IPS-NIHi7 (cell line): ENCODE measurements at regions not wholly inside any gene's neighbourhood (a gene's known extent, or its start where the extent isn't known, plus 50 kb on each side); places are given as distances from the start of the nearest gene placed in this dataset.
A peak's percentile ranks its signal among the peaks of the same experiment; 100 is the strongest.
"Not testable (repeated sequence)": the region's sequence is repeated elsewhere in the genome, so short reads cannot be mapped to it uniquely, and the experiment has no call there.

ENCODE experiments used
- DNase-seq: peaks from one replicate; pipeline ENCODE4 v3.0.0; 2012; ENCODE audit warnings: mixed read lengths; ENCODE audit errors: extremely low spot score

GRCh38 chrY:10958122-10958521, 1430.4 kb downstream of the TSPY10 start:
- not testable (repeated sequence) for DNase-seq

DNA sequence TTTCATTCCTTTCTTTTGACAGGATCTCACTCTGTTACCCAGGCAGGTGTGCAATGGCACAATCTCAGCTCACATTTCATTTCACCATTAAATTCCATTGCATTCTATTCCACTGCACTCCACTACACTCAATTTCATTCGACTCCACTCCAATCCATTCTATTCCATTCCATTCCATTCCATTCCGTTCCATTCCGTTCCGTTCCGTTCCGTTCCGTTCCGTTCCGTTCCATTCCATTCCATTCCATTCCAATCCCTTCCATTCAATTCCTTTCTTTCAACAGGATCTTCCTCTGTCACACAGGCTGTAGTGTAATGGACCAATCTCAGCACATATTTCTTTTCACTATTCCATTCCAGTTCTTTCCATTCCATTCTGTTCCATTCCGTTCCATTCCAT, 1445.7 kb downstream of the TSPY10 start:
- DNase-seq = no peak

DNA sequence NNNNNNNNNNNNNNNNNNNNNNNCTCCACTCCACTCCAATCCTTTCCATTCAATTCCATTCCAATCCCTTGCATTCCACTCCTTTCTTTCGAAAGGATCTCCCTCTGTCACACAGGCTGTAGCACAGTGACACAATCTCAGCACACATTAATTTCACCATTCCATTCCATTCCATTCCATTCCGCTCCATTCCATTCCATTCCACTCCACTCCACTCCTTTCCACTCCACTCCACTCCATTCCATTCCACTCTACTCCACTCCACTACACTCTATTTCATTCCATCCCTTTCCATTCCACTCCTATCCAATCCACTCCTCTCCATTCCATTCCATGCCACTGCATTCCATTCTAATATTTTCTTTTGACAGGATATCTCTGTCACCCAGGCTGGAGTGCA, 1459.0 kb downstream of the TSPY10 start:
- no peak for DNase-seq

- DNase-seq = no peak
These were observed 1459.9 kb downstream of the TSPY10 start for GRCh38 chrY:10987626-10988025.

DNA sequence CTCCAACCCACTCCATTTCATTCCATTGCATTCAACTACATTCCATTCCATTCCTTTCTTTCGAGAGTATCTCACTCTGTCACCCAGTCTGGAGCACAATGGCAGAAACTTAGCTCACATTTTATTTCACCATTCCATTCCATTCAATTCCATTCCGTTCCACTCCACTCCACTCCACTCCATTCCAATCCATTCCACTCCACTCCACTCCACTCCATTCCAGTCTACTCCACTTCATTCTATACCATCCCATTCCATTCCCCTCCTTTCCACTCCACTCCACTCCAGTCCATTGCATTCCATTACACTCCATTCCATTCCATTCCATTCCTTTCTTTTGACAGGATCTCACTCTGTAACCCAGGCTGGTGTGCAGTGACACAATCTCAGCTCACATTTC, 1466.3 kb downstream of the TSPY10 start:
- no peak for DNase-seq

DNA sequence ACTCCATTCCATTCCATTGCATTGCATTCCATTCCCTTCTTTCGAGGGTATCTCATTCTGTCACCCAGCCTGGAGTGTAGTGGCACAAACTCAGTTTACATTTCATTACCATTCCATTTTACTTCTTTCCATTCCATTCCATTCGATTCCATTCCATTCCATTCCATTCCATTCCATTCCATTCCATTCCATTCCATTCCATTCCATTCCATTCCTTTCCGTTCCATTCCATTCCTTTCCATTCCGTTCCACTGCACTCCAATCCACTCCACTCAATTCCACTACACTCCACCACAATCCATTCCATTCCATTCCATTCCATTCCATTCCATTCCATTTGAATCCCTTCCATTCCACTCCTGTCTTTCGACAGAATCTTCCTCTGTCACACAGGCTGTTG, 1472.0 kb downstream of the TSPY10 start:
- not testable (repeated sequence) for DNase-seq

DNA sequence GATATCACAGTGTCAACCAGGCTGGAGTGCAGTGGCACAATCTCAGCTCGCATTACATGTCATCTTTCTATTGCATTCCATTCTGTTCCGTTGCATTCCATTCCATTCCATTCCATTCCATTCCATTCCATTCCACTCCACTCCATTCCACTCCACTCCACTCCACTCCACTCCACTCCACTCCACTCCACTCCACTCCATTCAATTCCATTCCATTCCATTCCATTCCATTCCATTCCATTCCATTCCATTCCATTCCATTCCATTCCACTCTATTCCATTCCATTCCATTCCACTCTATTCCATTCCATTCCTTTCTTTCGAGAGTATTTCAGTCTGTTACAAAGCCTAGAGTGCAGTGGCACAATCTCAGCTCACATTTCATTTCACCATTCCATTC, 1486.5 kb downstream of the TSPY10 start:
- DNase-seq = not testable (repeated sequence)

DNA sequence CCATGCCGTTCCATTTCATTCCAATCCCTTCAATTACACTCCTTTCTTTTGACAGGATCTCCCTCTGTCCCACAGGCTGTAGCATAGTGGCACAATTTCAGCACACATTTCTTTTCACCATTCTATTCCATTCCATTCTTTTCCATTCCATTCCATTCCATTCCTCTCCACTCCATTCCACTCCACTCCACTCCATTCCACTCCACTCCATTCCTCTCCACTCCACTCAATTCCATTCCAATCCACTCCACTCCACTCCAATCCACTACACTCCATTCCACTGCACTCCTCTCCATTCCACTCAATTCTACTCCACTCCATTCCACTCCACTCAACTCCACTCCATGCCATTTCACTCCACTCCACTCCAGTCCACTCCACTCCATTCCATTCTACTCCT, 1495.1 kb downstream of the TSPY10 start:
- no peak for DNase-seq

- no peak for DNase-seq
These were observed 1516.7 kb downstream of the TSPY10 start for GRCh38 chrY:11044234-11044883.

DNA sequence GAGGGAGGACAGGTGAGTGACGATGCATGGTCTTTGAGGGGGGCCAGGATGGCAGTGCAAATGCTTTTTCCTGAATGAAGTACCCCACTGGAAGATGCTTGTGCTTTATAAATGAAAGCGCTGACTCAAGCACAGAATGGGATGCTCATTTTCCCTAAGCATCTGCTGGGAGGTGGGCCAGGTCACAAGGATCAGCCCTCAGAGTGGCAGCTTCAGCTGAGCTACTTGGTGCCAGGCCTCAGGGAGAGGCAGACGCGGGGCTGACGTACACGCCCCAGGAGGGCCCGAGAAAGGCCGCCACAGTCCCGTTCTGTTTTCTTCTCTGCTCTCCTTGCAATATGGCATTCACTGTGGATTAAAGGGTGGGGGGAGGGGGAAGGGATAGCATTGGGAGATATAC, 1535.8 kb downstream of the TSPY10 start:
- no peak for DNase-seq

DNA sequence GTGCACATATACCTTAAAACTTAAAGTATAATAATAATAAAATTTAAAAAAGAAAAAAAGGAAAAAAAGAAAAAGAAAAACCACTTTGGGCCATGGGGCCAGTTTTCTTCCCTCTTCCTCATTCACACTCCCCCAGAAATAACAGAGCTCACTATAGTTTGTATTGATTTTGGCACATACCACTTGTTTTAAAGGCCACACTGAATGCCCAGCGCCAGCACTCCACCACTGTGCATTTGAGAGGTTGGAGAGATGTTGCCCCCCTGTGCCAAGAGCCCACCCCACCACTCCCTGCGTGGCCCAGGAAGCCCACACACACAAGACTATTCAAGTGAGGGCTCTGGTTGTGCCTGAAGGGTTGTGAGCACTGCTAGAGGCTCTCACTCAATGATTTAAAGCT, 1536.3 kb downstream of the TSPY10 start:
- DNase-seq = no peak

DNA sequence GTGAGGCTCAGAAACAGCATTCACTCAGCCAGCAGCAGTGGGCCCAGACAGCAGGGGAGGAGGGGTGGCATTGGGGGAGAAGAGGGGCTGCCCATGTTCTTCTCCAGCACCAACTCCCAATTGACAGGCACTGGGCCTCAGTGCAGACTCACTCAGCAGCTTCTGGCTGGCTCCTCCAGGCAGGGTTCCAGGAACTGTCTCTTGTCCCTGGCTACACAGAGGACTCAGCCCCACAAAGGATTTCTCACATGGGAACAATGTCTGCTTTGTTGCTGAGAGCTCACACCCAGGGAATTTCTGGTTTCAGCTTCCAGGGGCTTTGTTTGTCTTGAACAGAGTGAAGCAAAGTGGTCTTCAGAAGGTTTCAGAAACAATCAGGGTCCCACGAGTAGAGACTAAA, 1536.7 kb downstream of the TSPY10 start:
- no peak for DNase-seq

DNA sequence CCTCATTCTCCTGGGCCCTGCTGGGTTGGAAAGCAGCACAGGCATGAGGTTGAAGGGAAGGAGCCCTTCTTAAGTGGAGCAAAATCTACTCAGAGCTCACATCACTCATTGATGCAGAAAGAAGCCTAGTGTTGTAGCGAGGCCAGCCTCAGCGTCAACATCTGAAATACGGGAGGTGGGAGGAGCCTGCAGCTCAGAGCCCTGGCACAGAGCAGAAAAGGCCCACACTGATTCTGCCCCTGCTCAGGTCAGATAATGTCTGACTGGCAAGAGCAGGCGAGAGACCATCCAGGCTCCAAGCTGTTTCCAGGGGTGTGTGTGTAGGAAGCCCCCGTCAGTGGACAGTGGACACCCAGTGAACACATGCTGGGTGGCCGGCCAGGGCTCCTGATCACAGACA, 1541.6 kb downstream of the TSPY10 start:
- no peak for DNase-seq

- no peak for DNase-seq
These were observed 1542.8 kb downstream of the TSPY10 start for GRCh38 chrY:11070250-11071113.

DNA sequence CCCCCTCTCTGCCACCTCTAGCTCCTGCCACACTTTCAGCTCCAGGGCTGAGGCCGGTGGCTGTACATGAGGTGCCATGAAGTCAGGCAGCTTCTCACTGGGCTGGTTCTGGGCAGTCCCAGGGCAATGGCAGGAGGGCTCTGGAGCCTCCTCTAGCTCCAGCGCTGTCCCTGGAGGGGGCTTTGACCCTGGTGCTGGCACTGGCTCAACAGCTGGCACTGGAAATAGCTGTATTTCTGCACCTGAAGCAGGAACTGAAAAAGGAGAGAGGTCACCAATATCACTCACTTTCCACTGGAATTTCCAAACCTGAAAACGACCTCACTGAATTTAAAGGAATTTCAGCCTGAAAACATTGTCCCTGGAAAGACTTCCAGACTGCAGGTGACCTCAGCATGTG, 1558.1 kb downstream of the TSPY10 start:
- DNase-seq = not testable (repeated sequence)

DNA sequence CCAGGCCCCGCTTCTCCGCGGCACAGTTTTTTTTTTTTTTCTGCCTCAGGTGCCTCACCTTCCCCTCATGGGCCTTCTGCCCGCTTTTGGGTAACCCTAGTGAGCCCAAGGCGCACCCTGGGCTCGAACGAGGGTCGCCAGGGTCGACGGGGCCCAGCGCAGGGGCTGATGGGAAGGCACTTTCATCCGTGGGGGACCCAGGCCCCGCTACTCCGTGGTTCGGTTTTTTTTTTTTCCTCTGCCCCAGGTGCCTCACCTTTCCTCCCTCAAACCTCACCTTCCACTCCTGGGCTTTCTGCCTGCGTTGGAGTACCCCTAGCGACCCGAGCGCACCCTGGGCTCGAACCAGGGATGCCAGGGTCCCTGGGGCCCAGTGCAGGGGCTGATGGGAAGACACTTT, 1569.8 kb downstream of the TSPY10 start:
- DNase-seq = not testable (repeated sequence)

DNA sequence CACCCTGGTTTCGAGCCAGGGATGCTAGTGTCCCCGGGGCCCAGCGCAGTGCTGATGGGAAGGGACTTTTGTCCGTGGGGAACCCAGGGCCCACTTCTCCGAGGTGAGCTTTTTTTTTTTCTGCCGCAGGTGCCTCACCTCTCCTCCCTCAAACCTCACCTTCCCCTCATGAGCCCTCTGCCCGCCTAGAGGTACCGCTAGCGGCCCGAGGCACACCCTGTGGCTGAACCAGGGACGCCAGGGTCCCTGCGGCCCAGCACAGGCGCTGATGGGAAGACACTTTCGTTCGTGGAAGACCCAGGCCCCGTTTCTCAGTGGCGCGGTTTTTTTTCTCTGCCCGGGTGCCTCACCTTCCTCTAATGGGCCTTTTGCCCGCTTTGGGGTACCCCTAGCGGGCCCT, 1570.7 kb downstream of the TSPY10 start:
- DNase-seq = not testable (repeated sequence)

- no peak for DNase-seq
These were observed 1571.3 kb downstream of the TSPY10 start for GRCh38 chrY:11099004-11099403.

DNA sequence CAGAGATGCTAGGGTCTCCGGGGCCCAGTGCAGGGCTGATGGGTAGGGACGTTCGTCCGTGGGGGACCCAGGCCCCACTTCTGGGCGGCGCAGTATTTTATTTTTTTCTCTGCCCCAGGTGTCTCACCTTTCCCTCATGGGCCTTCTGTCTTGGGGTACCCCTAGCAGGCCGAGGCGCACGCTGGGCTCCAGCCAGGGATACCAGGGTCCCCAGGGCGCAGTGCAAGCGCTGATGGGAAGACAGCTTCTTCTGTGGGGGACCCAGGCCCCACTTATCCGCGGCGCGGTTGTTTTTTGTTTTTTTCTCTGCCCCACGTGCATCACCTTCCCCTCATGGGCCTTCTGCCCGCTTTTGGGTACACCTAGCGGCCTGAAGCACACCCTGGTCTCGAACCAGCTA, 1572.8 kb downstream of the TSPY10 start:
- DNase-seq = not testable (repeated sequence)

DNA sequence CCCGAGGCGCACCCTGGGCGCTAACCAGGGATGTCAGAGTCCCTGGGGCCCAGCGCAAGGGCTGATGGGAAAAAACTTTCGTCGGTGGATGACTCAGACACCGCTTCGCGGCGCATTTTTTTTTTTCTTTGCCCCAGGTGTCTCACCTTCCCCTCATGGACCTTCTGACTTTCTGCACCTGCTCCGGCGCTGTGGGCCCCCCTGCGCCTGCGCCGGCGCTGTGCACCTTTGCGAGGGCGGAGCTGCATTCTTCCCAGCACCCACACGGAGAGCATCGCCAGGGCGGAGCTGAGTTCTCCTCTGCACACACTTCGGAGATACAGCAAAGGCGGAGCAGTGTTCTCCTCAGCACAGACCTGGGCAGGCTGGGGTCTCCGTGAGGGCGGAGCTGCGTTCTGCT, 1575.3 kb downstream of the TSPY10 start:
- not testable (repeated sequence) for DNase-seq

DNA sequence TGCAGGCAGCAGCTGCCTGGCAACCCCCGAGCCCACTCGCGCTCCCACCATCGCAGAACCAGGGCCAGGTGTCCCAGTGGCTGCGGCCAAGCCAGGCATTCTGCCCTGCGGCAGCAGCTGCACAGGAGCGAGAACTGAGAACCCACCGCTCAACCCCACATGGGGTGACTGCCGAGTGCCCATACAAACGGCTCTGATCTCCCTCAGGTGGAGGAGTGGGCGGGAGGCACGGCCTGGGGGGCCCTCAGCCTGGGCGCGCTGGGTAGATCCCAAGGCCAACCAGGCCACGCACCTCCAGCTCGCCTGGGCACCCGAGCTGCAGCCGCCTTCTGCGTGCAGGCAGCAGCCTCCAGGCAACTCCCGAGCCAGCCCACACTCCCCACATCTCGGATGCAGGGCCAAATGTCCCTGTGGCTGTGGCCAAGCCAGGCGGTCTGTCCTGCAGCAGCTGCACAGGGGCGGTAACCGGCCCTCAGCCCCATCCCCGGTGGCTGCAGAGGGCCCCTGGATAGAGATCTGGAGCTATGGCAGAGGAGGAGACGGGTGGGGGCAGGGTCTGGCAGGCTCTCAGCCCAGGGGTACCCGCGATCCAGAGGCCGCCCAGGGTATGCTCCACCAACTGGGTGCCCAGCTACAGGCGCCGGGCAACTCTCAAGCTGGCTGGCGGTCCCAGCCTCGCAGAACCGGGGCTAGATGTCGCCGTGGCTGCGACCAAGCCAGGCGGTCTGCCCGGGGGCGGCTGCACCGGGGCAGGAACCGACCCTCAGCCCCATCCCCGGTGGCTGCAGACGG, 1579.6 kb downstream of the TSPY10 start:
- DNase-seq = peak; percentile 4

GRCh38 chrY:11151724-11152123, 1549.3 kb upstream of the USP9Y start:
- DNase-seq = not testable (repeated sequence)
